ENCODE measurements at regions not wholly inside any gene's neighbourhood (a gene's known extent, or its start where the extent isn't known, plus 50 kb on each side); places are given as distances from the start of the nearest gene placed in this dataset.

- TF ChIP-seq, protein P1, sequence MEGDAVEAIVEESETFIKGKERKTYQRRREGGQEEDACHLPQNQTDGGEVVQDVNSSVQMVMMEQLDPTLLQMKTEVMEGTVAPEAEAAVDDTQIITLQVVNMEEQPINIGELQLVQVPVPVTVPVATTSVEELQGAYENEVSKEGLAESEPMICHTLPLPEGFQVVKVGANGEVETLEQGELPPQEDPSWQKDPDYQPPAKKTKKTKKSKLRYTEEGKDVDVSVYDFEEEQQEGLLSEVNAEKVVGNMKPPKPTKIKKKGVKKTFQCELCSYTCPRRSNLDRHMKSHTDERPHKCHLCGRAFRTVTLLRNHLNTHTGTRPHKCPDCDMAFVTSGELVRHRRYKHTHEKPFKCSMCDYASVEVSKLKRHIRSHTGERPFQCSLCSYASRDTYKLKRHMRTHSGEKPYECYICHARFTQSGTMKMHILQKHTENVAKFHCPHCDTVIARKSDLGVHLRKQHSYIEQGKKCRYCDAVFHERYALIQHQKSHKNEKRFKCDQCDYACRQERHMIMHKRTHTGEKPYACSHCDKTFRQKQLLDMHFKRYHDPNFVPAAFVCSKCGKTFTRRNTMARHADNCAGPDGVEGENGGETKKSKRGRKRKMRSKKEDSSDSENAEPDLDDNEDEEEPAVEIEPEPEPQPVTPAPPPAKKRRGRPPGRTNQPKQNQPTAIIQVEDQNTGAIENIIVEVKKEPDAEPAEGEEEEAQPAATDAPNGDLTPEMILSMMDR (IDR thresholded peaks at IDR 0.05): no peak
- TF ChIP-seq POLR2A (IDR thresholded peaks at IDR 0.05): no peak
Measured at GRCh38 chr2:180621941-180622918, 358.2 kb upstream of the UBE2E3 start.

Measured in lower leg skin (tissue), 3 donors.